ENCODE measurements at regions not wholly inside any gene's neighbourhood (a gene's known extent, or its start where the extent isn't known, plus 50 kb on each side); places are given as distances from the start of the nearest gene placed in this dataset.

- no peak for TF ChIP-seq CTCF (conservative IDR thresholded peaks at IDR 0.05)
- TF ChIP-seq ZFX (IDR thresholded peaks at IDR 0.05): no peak
Observed at GRCh38 chr3:146839727-146840375, 234.7 kb upstream of the PLSCR5 start.
